Right ventricle myocardium superior (tissue), 1 donor: ENCODE measurements at regions not wholly inside any gene's neighbourhood (a gene's known extent, or its start where the extent isn't known, plus 50 kb on each side); places are given as distances from the start of the nearest gene placed in this dataset.

Experiments
- ATAC-seq: fragments of 200-7000 bp; cut with Tn5 transposase; one replicate; pipeline ENCODE4 v1.9.1; 2020; ENCODE audit warnings: mild to moderate bottlenecking; ENCODE audit not compliant: poor library complexity
- DNase-seq: peaks from one replicate; pipeline ENCODE4 v3.0.0-alpha.2; 2020
- intact Hi-C: fragments of 100-400 bp; cut with DNase I; formaldehyde crosslinking; loops from one replicate; pipeline ENCODE4 v1.11.2; 2022
- donor health status: DM: no; HTN: yes; CAD: no; lungs with severe emphysema.

- intact Hi-C loops = no loop called here
Measured at GRCh38 chr6:149249370-149250357, 67.8 kb upstream of the TAB2 start.

GRCh38 chr6:149250951-149251350 lies 66.6 kb upstream of the TAB2 start:
- DNase-seq (no peak), ATAC-seq (no peak)
- intact Hi-C loops = no loop called here

More at GRCh38 chr6:149249370-149250357, 67.8 kb upstream of the TAB2 start:
- ATAC-seq = no peak
- no peak for DNase-seq

GRCh38 chr6:149252622-149253021 lies 64.9 kb upstream of the TAB2 start:
- intact Hi-C loops = no loop called here

DNA sequence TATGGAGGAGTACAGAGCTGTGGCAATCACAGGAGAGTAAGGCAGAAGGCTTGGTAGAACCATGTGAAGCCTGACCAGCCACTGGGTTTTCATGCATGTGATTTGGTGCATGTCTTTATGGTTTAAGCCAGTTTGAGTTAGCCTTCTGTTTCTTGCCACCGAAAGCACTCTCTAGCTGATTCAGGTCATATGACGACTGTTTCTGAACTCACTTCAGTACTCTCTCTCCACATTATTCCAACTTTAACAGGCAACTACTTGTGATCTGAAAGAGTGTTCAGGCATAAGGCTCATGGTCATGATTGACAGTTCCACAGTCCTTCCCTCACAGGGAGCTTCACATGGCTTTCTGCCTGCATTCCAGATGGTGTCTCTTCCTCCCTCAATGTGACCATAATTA lies 63.3 kb upstream of the TAB2 start:
- ATAC-seq (no peak), DNase-seq (no peak)
- intact Hi-C loops = no loop called here

More at GRCh38 chr6:149252622-149253021, 64.9 kb upstream of the TAB2 start:
- ATAC-seq (no peak), DNase-seq (no peak)

GRCh38 chr6:149259753-149260152 lies 57.8 kb upstream of the TAB2 start:
- intact Hi-C loops = no loop called here
- ATAC-seq (peak; percentile 66), DNase-seq (no peak)

DNA sequence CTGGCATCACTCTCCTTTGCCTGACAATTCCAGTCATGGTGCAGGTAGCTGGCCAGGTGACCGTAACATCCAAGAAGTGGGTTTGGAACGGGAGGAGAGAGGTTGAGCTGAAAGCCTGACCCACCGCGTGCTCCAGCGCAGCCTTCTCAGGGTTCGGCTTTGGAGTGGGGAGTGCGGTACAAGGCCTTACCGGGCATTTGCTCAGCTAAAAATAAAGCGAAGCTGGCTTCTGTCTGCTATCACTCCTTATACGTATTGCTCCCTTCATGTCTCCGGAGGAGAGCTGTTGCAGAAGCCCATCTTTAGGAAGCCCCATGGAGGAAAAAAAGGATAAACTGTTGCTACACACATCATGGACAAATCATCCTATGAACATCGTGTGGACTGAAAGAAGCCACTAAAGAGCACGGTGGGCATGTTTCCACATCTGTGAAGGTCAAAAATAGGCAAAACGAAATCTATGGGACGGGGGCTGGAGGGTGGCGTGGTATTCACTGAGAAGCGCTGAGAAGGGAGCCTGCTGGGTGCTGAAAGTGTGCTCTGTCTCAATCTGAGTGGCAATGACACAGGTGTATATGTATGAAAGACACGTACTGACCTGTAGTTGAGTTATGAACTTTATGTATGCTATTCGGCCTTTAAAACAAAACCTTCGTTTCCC lies 57.2 kb upstream of the TAB2 start:
- DNase-seq = no peak
- intact Hi-C loops = no loop called here
- peak; percentile 84 for ATAC-seq

DNA sequence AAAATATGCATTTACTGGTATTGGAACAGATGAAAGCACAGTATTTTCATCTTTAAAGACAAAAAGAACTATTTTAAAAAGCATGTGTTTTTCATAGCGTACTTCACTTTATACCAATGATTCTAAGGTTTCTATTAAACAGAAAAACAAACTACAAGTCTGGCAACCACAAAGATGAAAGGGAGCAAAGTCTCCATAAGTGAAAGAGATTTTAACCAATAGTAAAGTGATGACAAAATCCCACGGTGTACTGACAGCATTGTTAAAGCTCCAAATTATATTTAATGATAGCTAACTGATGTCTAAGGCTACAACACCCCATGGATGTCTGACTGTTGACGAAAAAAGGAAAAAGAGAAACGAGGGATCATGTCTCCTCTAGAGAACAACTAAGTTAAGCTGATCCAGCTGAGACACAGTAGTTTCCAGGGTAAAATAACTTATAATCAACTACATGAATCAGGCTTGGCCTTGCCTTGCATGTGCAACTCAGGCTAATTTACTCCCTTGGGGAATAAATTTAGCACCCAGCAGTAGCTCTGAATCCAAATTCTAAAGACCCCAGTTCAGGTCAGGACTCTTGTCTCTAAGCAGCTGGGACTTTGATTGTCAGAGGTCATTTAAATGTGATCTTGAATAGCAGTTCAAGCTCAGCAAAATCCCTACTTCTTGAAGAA lies 56.0 kb upstream of the TAB2 start:
- intact Hi-C loops = no loop called here
- DNase-seq (no peak), ATAC-seq (no peak)

GRCh38 chr6:149263321-149263720 lies 54.2 kb upstream of the TAB2 start:
- no peak for ATAC-seq
- intact Hi-C loops = no loop called here
- DNase-seq = no peak

DNA sequence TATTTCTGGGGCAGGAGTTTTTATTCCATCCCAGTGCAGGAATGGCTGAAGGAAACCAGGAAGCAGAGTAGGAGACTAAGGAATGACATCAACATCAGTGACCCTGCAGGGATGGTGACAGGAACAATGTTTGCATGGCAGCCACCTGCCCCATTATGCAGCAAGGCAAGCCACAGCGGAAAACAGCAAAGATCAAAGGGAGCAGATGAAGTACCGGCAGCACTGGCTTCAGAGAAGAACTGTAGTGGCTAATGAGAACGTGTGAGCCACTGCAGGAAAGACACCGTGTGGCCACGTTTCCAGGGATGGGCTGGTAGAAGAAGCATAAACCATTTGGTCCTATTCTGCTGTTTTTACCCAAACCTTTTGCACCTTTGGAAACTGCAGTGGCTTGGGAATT lies 52.9 kb upstream of the TAB2 start:
- ATAC-seq = no peak
- no peak for DNase-seq
- intact Hi-C loops = no loop called here

- intact Hi-C loops = no loop called here
- ATAC-seq (no peak), DNase-seq (no peak)
Measured at GRCh38 chr6:149265945-149266344, 51.6 kb upstream of the TAB2 start.

GRCh38 chr6:149266659-149267058 lies 50.9 kb upstream of the TAB2 start:
- DNase-seq (no peak), ATAC-seq (no peak)
- intact Hi-C loops = no loop called here

GRCh38 chr6:149267072-149267471 lies 50.4 kb upstream of the TAB2 start:
- DNase-seq = no peak
- no peak for ATAC-seq
- intact Hi-C loops = no loop called here

DNA sequence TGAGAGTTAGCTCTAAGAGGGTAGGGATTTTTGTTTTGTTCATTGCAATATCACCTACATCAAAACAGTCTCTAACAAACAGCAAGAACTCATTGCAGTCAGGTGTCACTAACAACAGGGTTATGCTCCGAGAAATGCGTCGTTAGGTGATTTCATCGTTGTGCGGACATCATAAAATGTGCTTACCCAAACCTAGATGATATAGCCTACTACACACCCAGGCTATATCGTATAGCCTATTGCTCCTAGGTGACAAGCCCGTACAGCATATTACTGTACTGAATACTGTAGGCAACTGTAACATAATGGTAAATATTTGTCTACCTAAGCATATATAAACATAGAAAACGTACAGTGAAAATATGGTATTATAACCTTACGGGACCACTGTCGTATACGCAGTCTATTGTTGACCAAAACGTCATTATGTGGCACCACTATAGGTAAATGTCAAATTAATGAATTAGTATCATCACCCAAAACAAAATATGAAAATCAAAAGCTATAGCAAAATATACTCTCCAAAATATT lies 49.9 kb upstream of the TAB2 start:
- intact Hi-C loops = no loop called here
- DNase-seq = no peak
- no peak for ATAC-seq
